ENCODE measurements at regions not wholly inside any gene's neighbourhood (a gene's known extent, or its start where the extent isn't known, plus 50 kb on each side); places are given as distances from the start of the nearest gene placed in this dataset.

- TF ChIP-seq CTCF (IDR thresholded peaks at IDR 0.05) (no peak), POLR2A (IDR thresholded peaks at IDR 0.05) (no peak)
Measured at GRCh38 chr18:44128365-44128764, 552.3 kb upstream of the SETBP1 start.

Data from Peyer's patch (tissue), 4 donors.